Activated effector memory CD4-positive, alpha-beta T cell treated with Interleukin-2 at 50 U/mL for 16 hours (primary cell): ENCODE measurements at regions not wholly inside any gene's neighbourhood (a gene's known extent, or its start where the extent isn't known, plus 50 kb on each side); places are given as distances from the start of the nearest gene placed in this dataset.
"Not testable (repeated sequence)": the region's sequence is repeated elsewhere in the genome, so short reads cannot be mapped to it uniquely, and the experiment has no call there.

Source experiments
- DNase-seq: peaks from one replicate; pipeline ENCODE4 v3.0.0-alpha.2; 2020

- DNase-seq, result no peak
These were observed 362.8 kb upstream of the FOXK1 start for GRCh38 chr7:4319280-4319679.

- DNase-seq, result no peak
These were observed 356.4 kb upstream of the FOXK1 start for GRCh38 chr7:4325732-4326131.

GRCh38 chr7:4331711-4332110 lies 350.4 kb upstream of the FOXK1 start:
- DNase-seq, result no peak

- no peak for DNase-seq
These were observed 343.5 kb upstream of the FOXK1 start for GRCh38 chr7:4338556-4338955.

GRCh38 chr7:4343272-4344247 lies 338.5 kb upstream of the FOXK1 start:
- no peak for DNase-seq

- no peak for DNase-seq
These were observed 337.1 kb upstream of the FOXK1 start for GRCh38 chr7:4345004-4345403.

GRCh38 chr7:4352069-4352468 lies 330.0 kb upstream of the FOXK1 start:
- DNase-seq, result no peak

GRCh38 chr7:4361774-4362173 lies 320.3 kb upstream of the FOXK1 start:
- DNase-seq, result no peak

GRCh38 chr7:4383584-4383983 lies 298.5 kb upstream of the FOXK1 start:
- no peak for DNase-seq

GRCh38 chr7:4386190-4386589 lies 295.9 kb upstream of the FOXK1 start:
- DNase-seq, result no peak

GRCh38 chr7:4391103-4391502 lies 291.0 kb upstream of the FOXK1 start:
- not testable (repeated sequence) for DNase-seq

GRCh38 chr7:4394736-4395135 lies 287.4 kb upstream of the FOXK1 start:
- DNase-seq, result no peak

GRCh38 chr7:4399121-4399520 lies 283.0 kb upstream of the FOXK1 start:
- DNase-seq, result no peak

- no peak for DNase-seq
These were observed 282.5 kb upstream of the FOXK1 start for GRCh38 chr7:4399596-4399995.

GRCh38 chr7:4406288-4407058 lies 275.6 kb upstream of the FOXK1 start:
- DNase-seq, result no peak

GRCh38 chr7:4409946-4410345 lies 272.1 kb upstream of the FOXK1 start:
- DNase-seq, result no peak

GRCh38 chr7:4416396-4417056 lies 265.6 kb upstream of the FOXK1 start:
- no peak for DNase-seq

GRCh38 chr7:4428526-4428925 lies 253.6 kb upstream of the FOXK1 start:
- DNase-seq, result no peak

GRCh38 chr7:4430227-4430626 lies 251.9 kb upstream of the FOXK1 start:
- DNase-seq, result no peak

GRCh38 chr7:4434306-4434705 lies 247.8 kb upstream of the FOXK1 start:
- no peak for DNase-seq

- no peak for DNase-seq
These were observed 245.7 kb upstream of the FOXK1 start for GRCh38 chr7:4436361-4436895.

- DNase-seq, result no peak
These were observed 245.2 kb upstream of the FOXK1 start for GRCh38 chr7:4436936-4437335.

- DNase-seq, result no peak
These were observed 244.2 kb upstream of the FOXK1 start for GRCh38 chr7:4437916-4438315.
